Cortex of kidney (tissue), 1 donor: ENCODE measurements at regions not wholly inside any gene's neighbourhood (a gene's known extent, or its start where the extent isn't known, plus 50 kb on each side); places are given as distances from the start of the nearest gene placed in this dataset.
"Not testable (repeated sequence)": the region's sequence is repeated elsewhere in the genome, so short reads cannot be mapped to it uniquely, and the experiment has no call there.

Source experiments
- DNase-seq: peaks from one replicate; lab custom pipeline; 2025; lab: John Stamatoyannopoulos, UW

- no peak for DNase-seq
Observed at GRCh38 chr14:84891404-84891803, 638.5 kb upstream of the FLRT2 start.

DNA sequence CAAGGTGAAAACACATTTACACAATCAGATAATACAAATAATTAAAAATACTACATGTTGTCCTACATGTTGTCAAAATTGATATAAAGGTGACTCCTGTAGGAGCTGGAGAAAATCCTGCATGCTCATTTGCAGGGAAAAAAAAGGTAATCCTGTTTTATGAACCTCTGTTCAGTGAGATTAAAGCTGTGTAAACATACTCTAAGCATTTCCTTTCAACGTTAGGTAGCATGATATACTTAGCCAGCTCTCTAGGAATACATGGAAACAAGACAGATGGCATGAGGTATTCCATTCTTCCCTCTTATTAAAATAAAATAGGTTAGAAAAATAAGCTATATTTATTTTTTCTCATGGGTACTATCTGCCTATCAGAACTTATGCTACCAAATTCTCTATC, 635.7 kb upstream of the FLRT2 start:
- no peak for DNase-seq

GRCh38 chr14:84922370-84922769, 607.6 kb upstream of the FLRT2 start:
- no peak for DNase-seq

- DNase-seq, result no peak
Observed at GRCh38 chr14:84926656-84927055, 603.3 kb upstream of the FLRT2 start.

DNA sequence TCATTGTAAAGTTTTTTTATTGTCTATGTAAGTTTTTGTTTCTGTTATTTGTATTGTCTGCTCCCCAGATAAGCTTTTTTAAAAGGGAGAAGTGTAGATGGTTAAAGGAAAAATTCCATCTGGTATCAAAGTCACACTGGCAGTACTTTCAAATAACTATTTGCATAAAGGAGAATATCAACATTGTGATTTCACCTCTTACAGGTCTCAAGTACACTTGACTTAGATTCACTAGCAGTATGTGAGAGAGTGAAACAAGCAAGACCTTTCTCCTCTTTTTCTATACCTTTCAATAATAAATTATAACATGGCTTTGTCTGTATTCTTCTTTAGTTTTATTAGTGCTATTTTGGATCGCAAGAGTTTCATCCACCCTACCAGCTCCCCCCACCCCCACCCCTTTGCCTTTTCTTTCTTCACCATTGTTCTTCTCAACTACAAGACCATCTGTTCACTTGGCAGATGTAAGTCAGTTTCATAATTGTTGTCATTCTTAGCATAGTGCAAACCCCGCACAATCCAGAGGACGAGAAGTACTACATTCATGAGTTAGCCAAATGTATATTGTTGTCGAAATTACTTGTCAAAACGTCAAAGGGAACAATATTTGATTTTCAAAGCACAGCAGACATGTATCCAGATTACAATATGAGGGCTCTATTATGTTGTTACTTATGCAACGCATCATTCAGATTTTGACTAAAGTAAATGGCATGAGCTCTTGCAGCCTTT, 602.7 kb upstream of the FLRT2 start:
- DNase-seq, result no peak

DNA sequence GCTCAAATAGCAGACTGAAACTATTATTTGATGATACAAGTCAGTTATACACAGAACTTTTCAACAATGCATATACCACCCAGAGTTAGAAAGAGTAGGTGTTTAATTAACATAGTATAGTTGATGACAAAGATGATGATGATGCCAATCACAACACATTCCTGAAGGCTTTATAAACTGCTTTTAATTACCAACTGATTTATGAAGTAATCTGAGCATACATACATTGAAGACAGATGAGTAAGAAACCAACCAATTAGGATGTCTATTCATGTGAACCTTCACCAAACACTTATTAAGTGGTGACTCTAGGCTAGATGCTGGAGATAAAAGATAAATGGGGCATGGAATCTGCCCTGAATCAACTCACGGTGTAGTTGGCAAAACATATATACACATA, 600.9 kb upstream of the FLRT2 start:
- DNase-seq, result no peak

DNA sequence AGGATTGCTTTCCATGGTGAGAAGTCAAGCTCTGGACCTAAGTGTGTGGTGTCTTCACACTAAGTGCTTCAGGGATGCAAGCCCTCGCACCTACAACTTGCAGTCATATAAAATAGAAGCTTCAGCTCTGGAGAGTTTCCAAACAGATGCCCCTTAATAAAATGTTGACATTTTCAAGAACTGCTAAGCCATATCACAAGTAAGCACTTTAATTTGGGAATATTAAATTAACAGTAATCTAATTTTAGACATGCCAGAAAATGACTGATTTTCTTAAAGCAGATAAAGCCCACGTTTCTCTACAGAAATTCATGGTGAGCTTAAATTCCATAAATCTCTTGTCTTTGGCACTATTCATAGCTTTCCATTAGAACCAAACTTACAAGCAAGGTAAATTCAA, 600.1 kb upstream of the FLRT2 start:
- no peak for DNase-seq

- DNase-seq, result no peak
Observed at GRCh38 chr14:84937016-84937415, 592.9 kb upstream of the FLRT2 start.

GRCh38 chr14:84937449-84937848, 592.5 kb upstream of the FLRT2 start:
- no peak for DNase-seq

DNA sequence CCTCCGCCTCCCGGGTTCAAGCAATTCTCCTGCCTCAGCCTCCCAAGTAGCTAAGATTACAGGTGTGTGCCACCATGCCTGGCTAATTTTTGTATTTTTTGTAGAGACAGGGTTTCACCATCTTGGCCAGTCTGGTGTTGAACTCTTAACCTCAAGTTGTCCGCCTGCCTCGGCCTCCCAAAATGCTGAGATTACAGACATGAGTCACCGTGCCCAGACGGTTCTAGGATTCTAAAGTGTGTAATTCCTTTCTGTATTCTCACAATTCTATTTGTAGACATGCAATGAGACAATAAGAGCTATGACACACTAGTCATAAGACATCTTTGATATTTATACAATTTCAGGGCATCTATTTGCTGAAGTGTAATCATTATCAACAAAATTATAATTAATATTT, 585.0 kb upstream of the FLRT2 start:
- not testable (repeated sequence) for DNase-seq

GRCh38 chr14:84959851-84960520, 570.0 kb upstream of the FLRT2 start:
- DNase-seq, result no peak

DNA sequence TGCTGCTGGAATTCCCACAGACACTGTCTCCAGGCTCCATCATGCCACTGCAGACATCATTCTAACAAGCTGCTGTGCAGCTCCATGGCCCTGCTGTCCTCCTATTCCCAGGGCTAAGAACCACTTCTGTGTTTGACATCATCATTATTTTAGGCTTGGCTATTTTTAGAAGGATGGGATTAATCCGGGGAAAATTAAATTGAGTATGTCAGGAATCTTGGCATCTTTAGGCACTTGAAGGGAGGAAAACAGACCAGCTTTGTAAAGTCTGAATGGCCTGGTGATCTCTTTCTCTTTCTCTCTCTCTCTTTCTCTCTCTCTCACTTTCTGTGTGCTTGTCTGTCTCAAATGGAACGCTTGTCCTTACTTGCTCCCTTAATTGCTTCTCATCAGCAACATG, 568.3 kb upstream of the FLRT2 start:
- DNase-seq, result no peak

GRCh38 chr14:84963518-84963917, 566.4 kb upstream of the FLRT2 start:
- DNase-seq, result no peak

- DNase-seq, result no peak
Observed at GRCh38 chr14:84965279-84965678, 564.7 kb upstream of the FLRT2 start.

DNA sequence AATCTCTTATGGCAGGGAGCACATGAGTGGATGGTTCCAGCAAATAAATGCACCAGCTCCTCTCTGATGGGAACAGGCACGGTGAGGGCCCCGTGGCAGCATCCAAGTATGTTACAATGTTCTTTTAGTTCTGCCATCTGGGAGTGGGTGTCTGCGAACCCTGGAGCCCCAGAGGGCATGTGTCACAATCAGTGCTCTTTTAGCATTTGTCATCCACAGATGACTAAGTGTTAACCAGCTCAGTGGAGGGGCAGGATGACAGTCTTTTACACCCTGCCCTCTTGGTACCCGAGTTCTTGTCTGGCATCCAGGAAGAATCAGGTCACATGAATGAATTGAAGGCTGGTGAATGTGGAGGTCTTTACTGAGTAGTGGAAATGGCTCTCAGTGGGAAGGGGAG, 560.4 kb upstream of the FLRT2 start:
- DNase-seq, result no peak

GRCh38 chr14:84975241-84975902, 554.6 kb upstream of the FLRT2 start:
- no peak for DNase-seq

GRCh38 chr14:84976805-84977204, 553.1 kb upstream of the FLRT2 start:
- no peak for DNase-seq

DNA sequence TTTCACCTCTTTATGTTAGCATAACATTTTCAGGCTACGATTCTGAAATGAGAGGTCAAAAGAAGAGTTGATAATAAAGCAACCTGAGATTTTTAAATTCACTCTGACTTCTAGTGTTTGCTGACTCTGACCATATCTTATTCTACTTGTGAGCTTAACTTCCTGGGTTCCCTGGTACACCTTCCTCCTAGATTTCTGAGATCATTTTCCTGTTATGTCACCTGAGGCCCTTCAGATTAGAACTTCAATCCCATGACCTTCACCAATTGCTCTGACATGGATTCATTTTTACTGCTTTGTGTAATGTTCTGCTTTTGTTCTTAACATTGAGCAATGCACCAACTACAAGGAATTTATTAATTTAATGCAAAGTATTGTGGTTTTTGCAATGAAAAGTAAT, 542.9 kb upstream of the FLRT2 start:
- no peak for DNase-seq

DNA sequence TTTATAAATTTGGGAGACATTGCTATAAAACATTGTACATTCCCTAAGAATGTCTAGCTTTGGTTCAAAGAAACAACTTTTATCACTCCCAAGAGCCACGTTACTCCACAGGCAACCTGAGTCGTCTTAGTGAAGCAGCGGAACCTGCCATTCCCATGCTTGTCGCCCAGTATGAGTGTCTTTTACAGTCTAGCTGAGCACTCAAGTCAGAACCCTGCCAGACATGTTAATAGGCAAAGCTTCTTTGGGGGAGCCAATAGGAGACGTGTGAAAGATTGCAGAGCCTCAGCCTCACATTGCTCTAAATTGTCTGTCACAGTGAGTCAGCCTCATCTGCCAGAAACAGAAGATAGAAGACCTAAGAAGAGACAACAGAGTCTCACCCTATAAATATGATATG, 541.6 kb upstream of the FLRT2 start:
- DNase-seq, result no peak

- no peak for DNase-seq
Observed at GRCh38 chr14:84991021-84991420, 538.9 kb upstream of the FLRT2 start.

GRCh38 chr14:84998216-84998615, 531.7 kb upstream of the FLRT2 start:
- DNase-seq, result no peak

DNA sequence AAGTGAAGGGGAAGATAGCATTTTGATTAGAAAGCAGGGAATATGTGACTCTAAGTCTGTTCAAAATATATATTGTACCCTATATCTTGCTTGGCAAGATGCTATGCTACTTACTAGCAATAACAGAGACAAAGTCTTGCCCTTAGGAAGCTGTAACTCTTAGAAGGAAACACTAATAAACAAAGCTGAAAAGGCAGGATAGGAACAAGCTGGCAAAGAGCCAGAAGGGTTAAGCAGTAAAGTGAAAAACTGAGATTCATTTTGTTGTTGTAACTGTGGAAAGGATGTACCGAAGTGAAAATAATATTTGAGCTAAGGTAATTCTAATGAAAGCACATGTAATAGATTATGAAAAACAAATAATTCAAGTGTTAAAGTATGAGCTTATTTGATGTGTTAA, 527.1 kb upstream of the FLRT2 start:
- DNase-seq, result no peak

GRCh38 chr14:85003805-85004204, 526.1 kb upstream of the FLRT2 start:
- DNase-seq, result no peak
